ENCODE measurements at regions not wholly inside any gene's neighbourhood (a gene's known extent, or its start where the extent isn't known, plus 50 kb on each side); places are given as distances from the start of the nearest gene placed in this dataset.

- H3K27me3 ChIP-seq (ENCODE audit: low read length): no peaks in the 10 kb centered on the region
- H3K36me3 ChIP-seq (ENCODE audit: low read length): no peaks in the 10 kb centered on the region
- no peak overlapping the region for H2AFZ ChIP-seq (ENCODE audit: low read depth, low read length, severe bottlenecking)
- H3K4me3 ChIP-seq (ENCODE audit: insufficient read depth, low read length, poor library complexity, severe bottlenecking): no peak overlapping the region
- no peaks in the 10 kb centered on the region for H4K20me1 ChIP-seq (ENCODE audit: low read depth, low read length)
- H3K4me2 ChIP-seq (ENCODE audit: low read depth, low read length, poor library complexity, severe bottlenecking): no peak overlapping the region
- H3K9me3 ChIP-seq (ENCODE audit: insufficient read depth, low read length): no peaks in the 10 kb centered on the region
- no peak overlapping the region for H3K27ac ChIP-seq (ENCODE audit: low read depth, low read length)
- TF ChIP-seq EZH2phosphoT487 (conservative IDR thresholded peaks at IDR 0.05; ENCODE audit: low read length) (no peak), CTCF (IDR thresholded peaks at IDR 0.05; ENCODE audit: insufficient read depth, low read length, poor library complexity, severe bottlenecking) (no peak)
- no peaks in the 10 kb centered on the region for H3F3A ChIP-seq (ENCODE audit: insufficient read depth)
- no peak overlapping the region for H3K9ac ChIP-seq (ENCODE audit: low read length)
- no peaks in the 10 kb centered on the region for H3K79me2 ChIP-seq (ENCODE audit: insufficient read depth, low read length)
- H3K9me2 ChIP-seq (replicated peaks; ENCODE audit: insufficient read depth, low read length): no peaks in the 10 kb centered on the region
These were observed 455.7 kb upstream of the PFKP start for GRCh38 chr10:2611603-2612002.

GRCh38 chr10:2610946-2611345, 456.4 kb upstream of the PFKP start:
- H3K27ac ChIP-seq (ENCODE audit: low read depth, low read length): no peak overlapping the region
- no peak overlapping the region for H3K4me2 ChIP-seq (ENCODE audit: low read depth, low read length, poor library complexity, severe bottlenecking)
- no peaks in the 10 kb centered on the region for H4K20me1 ChIP-seq (ENCODE audit: low read depth, low read length)
- H3K27me3 ChIP-seq (ENCODE audit: low read length): no peaks in the 10 kb centered on the region
- no peaks in the 10 kb centered on the region for H3K9me2 ChIP-seq (replicated peaks; ENCODE audit: insufficient read depth, low read length)
- TF ChIP-seq EZH2phosphoT487 (conservative IDR thresholded peaks at IDR 0.05; ENCODE audit: low read length): no peak
- TF ChIP-seq CTCF (IDR thresholded peaks at IDR 0.05; ENCODE audit: insufficient read depth, low read length, poor library complexity, severe bottlenecking): no peak
- no peaks in the 10 kb centered on the region for H3K9me3 ChIP-seq (ENCODE audit: insufficient read depth, low read length)
- no peak overlapping the region for H3K4me3 ChIP-seq (ENCODE audit: insufficient read depth, low read length, poor library complexity, severe bottlenecking)
- H3K79me2 ChIP-seq (ENCODE audit: insufficient read depth, low read length): no peaks in the 10 kb centered on the region
- no peaks in the 10 kb centered on the region for H3F3A ChIP-seq (ENCODE audit: insufficient read depth)
- no peaks in the 10 kb centered on the region for H3K36me3 ChIP-seq (ENCODE audit: low read length)
- H2AFZ ChIP-seq (ENCODE audit: low read depth, low read length, severe bottlenecking): no peak overlapping the region
- no peak overlapping the region for H3K9ac ChIP-seq (ENCODE audit: low read length)

GRCh38 chr10:2604891-2605290, 462.5 kb upstream of the PFKP start:
- H3K4me2 ChIP-seq (ENCODE audit: low read depth, low read length, poor library complexity, severe bottlenecking): no peak overlapping the region
- no peaks in the 10 kb centered on the region for H4K20me1 ChIP-seq (ENCODE audit: low read depth, low read length)
- no peak for TF ChIP-seq CTCF (IDR thresholded peaks at IDR 0.05; ENCODE audit: insufficient read depth, low read length, poor library complexity, severe bottlenecking)
- TF ChIP-seq EZH2phosphoT487 (conservative IDR thresholded peaks at IDR 0.05; ENCODE audit: low read length): no peak
- H3K79me2 ChIP-seq (ENCODE audit: insufficient read depth, low read length): no peaks in the 10 kb centered on the region
- H3K9me2 ChIP-seq (replicated peaks; ENCODE audit: insufficient read depth, low read length): no peaks in the 10 kb centered on the region
- H3K4me3 ChIP-seq (ENCODE audit: insufficient read depth, low read length, poor library complexity, severe bottlenecking): no peak overlapping the region
- H3K27ac ChIP-seq (ENCODE audit: low read depth, low read length): no peak overlapping the region
- no peaks in the 10 kb centered on the region for H3K9me3 ChIP-seq (ENCODE audit: insufficient read depth, low read length)
- H3K36me3 ChIP-seq (ENCODE audit: low read length): no peaks in the 10 kb centered on the region
- H3K9ac ChIP-seq (ENCODE audit: low read length): no peak overlapping the region
- H3K27me3 ChIP-seq (ENCODE audit: low read length): no peaks in the 10 kb centered on the region
- no peak overlapping the region for H2AFZ ChIP-seq (ENCODE audit: low read depth, low read length, severe bottlenecking)
- no peaks in the 10 kb centered on the region for H3F3A ChIP-seq (ENCODE audit: insufficient read depth)

GRCh38 chr10:2599571-2599970, 467.8 kb upstream of the PFKP start:
- Histone ChIP-seq H3K27ac (ENCODE audit: low read depth, low read length) (no peak overlapping the region), H3K79me2 (ENCODE audit: insufficient read depth, low read length) (no peaks in the 10 kb centered on the region), H3F3A (ENCODE audit: insufficient read depth) (no peaks in the 10 kb centered on the region), H3K9me3 (ENCODE audit: insufficient read depth, low read length) (no peaks in the 10 kb centered on the region), H3K4me2 (ENCODE audit: low read depth, low read length, poor library complexity, severe bottlenecking) (no peak overlapping the region), H3K36me3 (ENCODE audit: low read length) (no peaks in the 10 kb centered on the region), H2AFZ (ENCODE audit: low read depth, low read length, severe bottlenecking) (no peak overlapping the region), H3K9ac (ENCODE audit: low read length) (no peak overlapping the region), H3K9me2 (replicated peaks; ENCODE audit: insufficient read depth, low read length) (no peaks in the 10 kb centered on the region), H3K4me3 (ENCODE audit: insufficient read depth, low read length, poor library complexity, severe bottlenecking) (no peak overlapping the region), H3K27me3 (ENCODE audit: low read length) (no peaks in the 10 kb centered on the region), H4K20me1 (ENCODE audit: low read depth, low read length) (no peaks in the 10 kb centered on the region)
- no peak for TF ChIP-seq EZH2phosphoT487 (conservative IDR thresholded peaks at IDR 0.05; ENCODE audit: low read length)
- TF ChIP-seq CTCF (IDR thresholded peaks at IDR 0.05; ENCODE audit: insufficient read depth, low read length, poor library complexity, severe bottlenecking): no peak

Data from SU-DHL-6 (cell line).